ENCODE measurements at regions not wholly inside any gene's neighbourhood (a gene's known extent, or its start where the extent isn't known, plus 50 kb on each side); places are given as distances from the start of the nearest gene placed in this dataset.

DNA sequence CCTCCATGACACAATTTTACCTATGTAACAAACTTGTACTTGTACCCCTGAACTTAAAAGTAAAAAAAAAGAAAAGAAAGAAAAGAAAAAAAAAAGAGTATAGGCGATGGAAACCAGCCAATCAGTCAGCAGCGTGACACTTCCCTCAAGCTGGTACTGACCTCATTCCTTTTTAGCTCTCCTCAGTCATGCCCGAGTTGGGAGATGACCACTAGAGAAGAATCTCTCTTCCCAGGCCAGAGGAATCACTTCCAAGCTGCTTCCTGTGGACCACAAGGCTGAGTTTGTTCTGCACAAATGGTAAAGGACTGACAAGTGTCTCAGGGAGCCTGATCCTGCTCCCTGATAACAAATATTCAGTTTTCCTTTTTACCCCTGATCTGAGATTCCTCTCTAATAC is 313.5 kb upstream of the ESRRG start:
- TF ChIP-seq, protein P1, sequence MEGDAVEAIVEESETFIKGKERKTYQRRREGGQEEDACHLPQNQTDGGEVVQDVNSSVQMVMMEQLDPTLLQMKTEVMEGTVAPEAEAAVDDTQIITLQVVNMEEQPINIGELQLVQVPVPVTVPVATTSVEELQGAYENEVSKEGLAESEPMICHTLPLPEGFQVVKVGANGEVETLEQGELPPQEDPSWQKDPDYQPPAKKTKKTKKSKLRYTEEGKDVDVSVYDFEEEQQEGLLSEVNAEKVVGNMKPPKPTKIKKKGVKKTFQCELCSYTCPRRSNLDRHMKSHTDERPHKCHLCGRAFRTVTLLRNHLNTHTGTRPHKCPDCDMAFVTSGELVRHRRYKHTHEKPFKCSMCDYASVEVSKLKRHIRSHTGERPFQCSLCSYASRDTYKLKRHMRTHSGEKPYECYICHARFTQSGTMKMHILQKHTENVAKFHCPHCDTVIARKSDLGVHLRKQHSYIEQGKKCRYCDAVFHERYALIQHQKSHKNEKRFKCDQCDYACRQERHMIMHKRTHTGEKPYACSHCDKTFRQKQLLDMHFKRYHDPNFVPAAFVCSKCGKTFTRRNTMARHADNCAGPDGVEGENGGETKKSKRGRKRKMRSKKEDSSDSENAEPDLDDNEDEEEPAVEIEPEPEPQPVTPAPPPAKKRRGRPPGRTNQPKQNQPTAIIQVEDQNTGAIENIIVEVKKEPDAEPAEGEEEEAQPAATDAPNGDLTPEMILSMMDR (IDR thresholded peaks at IDR 0.05; ENCODE audit: low read depth, low read length, missing control alignments) = no peak
- H3K4me3 ChIP-seq (ENCODE audit: low read depth, low read length) = no peak overlapping the region
- DNase-seq (ENCODE audit: low read depth) = no peak

DNA sequence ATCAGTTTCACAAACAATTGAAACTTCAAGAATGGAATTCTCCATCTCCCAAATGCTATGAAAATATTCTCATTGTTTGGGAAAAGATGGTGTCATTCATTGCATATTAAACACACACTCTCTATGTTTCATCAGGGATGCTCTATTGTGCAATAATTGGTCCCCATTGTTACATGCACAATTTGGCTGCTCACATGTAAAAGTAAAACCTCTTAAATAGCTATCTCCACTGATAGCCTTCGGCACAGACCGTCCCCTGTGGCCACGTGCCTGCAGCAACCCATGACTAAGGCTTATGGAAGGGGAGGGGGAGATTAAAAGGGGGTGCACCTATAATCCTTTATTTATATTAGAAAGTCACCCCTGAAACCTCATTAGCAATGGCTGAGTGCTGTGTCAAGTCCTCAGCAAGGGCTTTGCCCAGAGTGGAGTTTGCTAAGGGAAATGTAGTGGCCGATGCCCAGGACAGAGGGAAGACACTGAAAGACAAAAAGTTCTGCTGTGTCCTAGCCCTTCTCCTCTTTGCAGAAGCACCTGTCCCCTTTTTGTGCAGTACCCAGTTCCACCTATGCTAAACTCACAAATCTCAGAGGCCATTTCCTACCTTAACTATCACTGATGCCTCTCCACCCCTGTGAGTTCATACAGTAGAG is 309.6 kb upstream of the ESRRG start:
- H3K4me3 ChIP-seq (ENCODE audit: low read depth, low read length) = no peak overlapping the region
- TF ChIP-seq, protein P1 (IDR thresholded peaks at IDR 0.05; ENCODE audit: low read depth, low read length, missing control alignments) = no peak
- DNase-seq (ENCODE audit: low read depth) = no peak

DNA sequence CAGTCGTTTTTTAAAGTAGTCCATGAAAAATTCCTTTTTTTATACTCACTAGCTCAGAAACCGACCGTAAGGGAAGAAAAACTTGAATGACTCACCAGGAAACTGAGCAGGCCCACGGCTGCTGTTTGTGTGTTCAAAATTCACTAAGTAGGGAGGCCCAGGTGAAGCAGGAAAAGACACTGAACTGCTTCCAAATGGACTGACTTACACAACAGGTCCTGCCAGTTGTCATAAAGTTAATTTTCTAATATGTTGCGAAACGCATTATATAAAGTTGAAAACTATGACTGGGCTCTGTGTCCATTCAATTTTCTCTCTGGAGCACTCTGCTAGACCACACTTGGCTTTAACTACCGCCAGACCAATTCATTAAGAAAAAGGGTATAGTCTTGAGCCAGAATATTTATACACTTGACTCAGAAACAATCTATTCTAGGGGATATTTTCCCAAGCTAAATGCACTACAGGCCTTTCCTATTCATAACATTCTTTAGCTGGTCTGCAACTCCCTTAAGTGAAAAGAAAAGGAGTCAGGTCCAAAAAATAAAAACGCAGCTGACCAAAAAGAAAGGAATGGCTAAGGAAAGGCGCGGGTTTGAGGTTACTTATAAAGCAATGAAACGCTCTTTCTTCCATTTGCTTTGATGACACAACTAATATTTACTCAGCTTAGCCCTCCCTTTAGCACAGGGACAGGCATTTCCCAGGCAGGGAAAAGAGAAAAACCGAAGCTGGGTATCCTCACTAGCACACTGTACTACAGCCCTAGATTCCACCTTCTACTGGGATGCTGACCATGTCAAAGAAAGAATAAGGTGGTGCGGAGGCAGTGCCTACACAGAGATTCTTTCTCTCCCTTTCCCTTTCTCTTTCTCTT is 306.3 kb upstream of the ESRRG start:
- DNase-seq (ENCODE audit: low read depth) = no peak
- H3K4me3 ChIP-seq (ENCODE audit: low read depth, low read length) = no peak overlapping the region

DNA sequence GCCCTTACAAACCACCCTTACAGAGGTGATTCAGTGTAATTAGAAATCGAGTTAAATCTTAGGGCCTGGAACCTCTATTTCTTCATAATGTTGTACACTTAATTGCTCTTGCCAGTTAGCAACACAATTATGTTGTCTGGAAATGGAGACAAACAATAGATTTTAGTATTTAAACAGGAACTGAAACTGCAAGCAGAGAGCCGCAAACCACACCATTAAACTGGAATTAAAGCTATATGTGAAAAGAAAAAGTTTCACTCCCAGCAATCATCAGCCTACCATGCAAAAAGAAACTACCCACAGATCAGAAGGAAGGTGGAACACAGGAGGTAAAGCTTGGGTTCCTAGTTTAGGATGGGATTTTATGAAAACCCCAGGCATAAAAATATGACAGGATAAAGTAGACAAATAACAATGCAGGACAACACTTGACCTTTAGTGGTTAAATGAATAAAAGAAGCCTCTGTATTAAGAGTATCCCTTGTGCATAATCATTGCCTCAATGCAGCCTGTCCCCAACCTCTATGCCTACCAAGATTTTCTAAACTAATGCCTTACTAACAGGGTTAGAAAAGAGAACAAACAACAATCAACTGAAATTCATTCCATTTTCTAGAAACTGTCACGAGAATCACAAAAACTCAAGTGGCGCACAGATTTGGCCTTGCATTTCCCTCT is 304.3 kb upstream of the ESRRG start:
- H3K4me3 ChIP-seq (ENCODE audit: low read depth, low read length) = no peak overlapping the region
- TF ChIP-seq, protein P1 (IDR thresholded peaks at IDR 0.05; ENCODE audit: low read depth, low read length, missing control alignments) = no peak
- DNase-seq (ENCODE audit: low read depth) = peak; percentile 15

More for the DNA sequence above, 306.3 kb upstream of the ESRRG start:
- TF ChIP-seq, protein P1 (IDR thresholded peaks at IDR 0.05; ENCODE audit: low read depth, low read length, missing control alignments) = no peak

DNA sequence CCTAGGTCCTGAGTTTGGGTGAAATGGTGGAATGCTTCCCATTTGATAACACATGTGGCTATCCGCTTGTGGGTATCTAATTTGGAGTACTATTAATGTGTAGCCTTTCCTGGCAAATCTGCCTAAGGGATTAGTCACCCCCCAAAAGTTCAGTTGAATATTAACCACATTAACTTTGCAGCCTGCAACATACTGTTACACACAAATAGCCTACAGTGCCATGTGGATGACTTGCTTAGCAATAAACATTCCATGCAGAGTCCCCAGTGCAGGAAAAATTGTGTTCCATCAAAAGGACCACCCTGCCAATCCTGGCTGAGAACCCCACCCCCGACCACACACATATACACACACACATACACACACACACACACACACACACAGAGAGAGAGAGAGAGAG is 303.3 kb upstream of the ESRRG start:
- TF ChIP-seq, protein P1 (IDR thresholded peaks at IDR 0.05; ENCODE audit: low read depth, low read length, missing control alignments) = no peak
- no peak for DNase-seq (ENCODE audit: low read depth)
- H3K4me3 ChIP-seq (ENCODE audit: low read depth, low read length) = no peak overlapping the region

DNA sequence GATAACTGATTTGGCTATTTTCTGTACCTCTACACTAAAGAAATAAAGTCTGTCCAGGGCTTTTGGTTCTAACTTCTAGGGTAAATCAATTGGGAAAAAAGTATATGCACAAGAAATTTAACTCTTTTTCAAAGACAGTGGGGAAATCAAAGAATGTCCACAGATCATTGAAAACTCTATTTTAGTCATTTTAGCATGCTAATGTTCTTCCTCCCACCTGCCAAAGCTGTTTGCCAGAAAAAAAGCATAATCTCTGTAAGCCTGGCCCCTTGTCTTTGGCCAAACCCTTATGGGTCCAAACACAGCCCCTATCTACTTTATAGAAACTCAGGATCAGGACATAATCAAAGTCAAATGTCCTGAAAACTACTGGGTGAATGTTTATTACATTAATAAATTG is 302.2 kb upstream of the ESRRG start:
- DNase-seq (ENCODE audit: low read depth) = no peak
- no peak overlapping the region for H3K4me3 ChIP-seq (ENCODE audit: low read depth, low read length)
- TF ChIP-seq, protein P1 (IDR thresholded peaks at IDR 0.05; ENCODE audit: low read depth, low read length, missing control alignments) = no peak

All from GM12864 (cell line).